Panc1 (cell line): ENCODE measurements at regions not wholly inside any gene's neighbourhood (a gene's known extent, or its start where the extent isn't known, plus 50 kb on each side); places are given as distances from the start of the nearest gene placed in this dataset.
"Not testable (repeated sequence)": the region's sequence is repeated elsewhere in the genome, so short reads cannot be mapped to it uniquely, and the experiment has no call there.

Source experiments
- ATAC-seq: fragments of 200-7000 bp; cut with Tn5 transposase; 2 replicates; pipeline ENCODE4 v1.9.1; 2020; ENCODE audit warnings: mild to moderate bottlenecking, moderate library complexity
- BruUV-seq: library from RNA; stranded (reverse); fragments of 400-500 nt; replicated peaks from 2 replicates; lab custom pipeline; 2021; lab: Mats Ljungman, UMichigan
- CTCF ChIA-PET: fragments of 300-600 bp; sonication (Branson Sonifier 250); formaldehyde crosslinking; loops from one replicate; lab custom pipeline; 2022; ENCODE audit warnings: antibody characterized with exemption; lab: Charles Lee
- POLR2A ChIA-PET: fragments of 300-600 bp; sonication (Branson Sonifier 250); formaldehyde crosslinking; loops from one replicate; lab custom pipeline; 2022; ENCODE audit warnings: antibody characterized with exemption; lab: Charles Lee
- DNase-seq: peaks from one replicate; pipeline ENCODE4 v3.0.0-alpha.2; 2010; ENCODE audit warnings: low read depth, low spot score
- H3K27ac ChIP-seq: 2 replicates; pipeline ENCODE4 v1.5.1; 2011; ENCODE audit warnings: mild to moderate bottlenecking, low read length, inconsistent platforms
- H3K27me3 ChIP-seq: fragments of 200-500 bp; sonication (Bioruptor generic); 2 replicates; pipeline ENCODE4 v1.6.0; 2014; ENCODE audit warnings: low read length, inconsistent platforms; ENCODE audit not compliant: control insufficient read depth, insufficient read depth
- H3K36me3 ChIP-seq: fragments of 200-500 bp; sonication (Bioruptor generic); 2 replicates; pipeline ENCODE4 v1.5.1; 2014; ENCODE audit warnings: inconsistent platforms, mild to moderate bottlenecking, low read length, moderate library complexity; ENCODE audit not compliant: control insufficient read depth, insufficient read depth
- H3K4me1 ChIP-seq: 2 replicates; pipeline ENCODE4 v1.5.1; 2011; ENCODE audit warnings: inconsistent platforms, mild to moderate bottlenecking, low read length, moderate library complexity; ENCODE audit not compliant: control insufficient read depth, insufficient read depth
- H3K4me3 ChIP-seq, 2 experiments: 2 replicates each; pipeline ENCODE4 v1.5.1; 2011 to 2012; ENCODE audit warnings: low read depth in 2 of 2, low read length in 2 of 2, mild to moderate bottlenecking in 2 of 2, inconsistent platforms in 1 of 2, moderate library complexity in 1 of 2
- H3K9me3 ChIP-seq: fragments of 200-500 bp; sonication (Bioruptor generic); 2 replicates; pipeline ENCODE4 v1.5.1; 2014; ENCODE audit warnings: low read depth, mild to moderate bottlenecking, inconsistent platforms, low read length, moderate library complexity; ENCODE audit not compliant: control insufficient read depth, insufficient read depth
- POLR2AphosphoS5 ChIP-seq: IDR thresholded peaks from 2 replicates; pipeline ENCODE4 v1.6.1; 2012; ENCODE audit warnings: mild to moderate bottlenecking, low read depth, low read length, moderate library complexity
- SIN3A ChIP-seq: IDR thresholded peaks from 2 replicates; pipeline ENCODE4 v1.6.1; 2012; ENCODE audit warnings: low read depth, mild to moderate bottlenecking, low read length, moderate library complexity, borderline replicate concordance; ENCODE audit not compliant: insufficient read depth
- TCF7L2 ChIP-seq: IDR thresholded peaks from 2 replicates; pipeline ENCODE4 v1.6.1; 2011; ENCODE audit warnings: mild to moderate bottlenecking, low read depth, low read length, inconsistent platforms
- in situ Hi-C: cut with HindIII; loops from 2 replicates; pipeline ENCODE4 v1.10.0; 2016; ENCODE audit warnings: low sequenced_read_pairs, low pct_unique_long_range_greater_than_20kb
- intact Hi-C: fragments of 100-400 bp; cut with micrococcal nuclease; formaldehyde crosslinking; loops from one replicate; pipeline ENCODE4 v1.10.0; 2022; ENCODE audit not compliant: unreplicated experiment
- TF ChIP-seq, protein P1 (sequence below): fragments of 450-650 bp; IDR thresholded peaks from 2 replicates; pipeline ENCODE4 v1.5.1; 2017; ENCODE audit warnings: mild to moderate bottlenecking
- TF ChIP-seq, protein P2 (sequence below), 2 experiments: IDR thresholded peaks; 2 replicates each; pipeline ENCODE4 v1.6.1; 2011 to 2012; ENCODE audit warnings: low read depth in 2 of 2, control low read depth in 1 of 2, low read length in 1 of 2, mild to moderate bottlenecking in 1 of 2, moderate library complexity in 1 of 2; ENCODE audit not compliant: insufficient read depth in 1 of 2

DNA sequence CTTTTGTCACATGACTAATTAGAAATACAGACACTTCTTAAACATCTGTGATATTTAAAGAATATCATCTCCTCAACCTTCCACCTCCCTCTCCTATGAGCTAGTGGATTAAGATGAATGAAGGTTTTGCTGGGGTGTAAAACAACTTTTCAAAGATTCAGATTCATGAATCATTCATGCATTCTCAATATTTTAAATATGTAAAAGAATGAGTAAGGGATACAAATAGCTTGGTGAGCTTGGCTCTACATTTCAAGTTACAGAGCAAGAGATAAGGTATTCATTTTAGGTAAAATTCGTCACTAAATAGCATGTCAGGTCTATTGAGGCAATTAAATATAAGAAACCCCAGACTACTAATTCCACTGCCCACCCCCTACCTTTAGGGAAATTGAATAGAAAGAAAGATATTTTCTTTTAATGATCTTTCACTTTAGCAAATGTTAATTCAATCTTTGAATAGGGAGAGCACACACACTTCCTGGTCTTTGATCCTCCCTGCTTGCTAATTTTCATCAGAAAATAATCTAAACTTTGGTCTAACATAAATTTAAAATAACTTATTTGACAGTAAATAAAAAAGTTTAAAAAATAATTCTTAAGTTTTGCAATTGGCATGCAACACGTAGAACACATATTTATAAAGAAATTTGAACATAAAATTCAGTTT is 486.9 kb upstream of the ITGA1 start:
- TF ChIP-seq, protein P1, sequence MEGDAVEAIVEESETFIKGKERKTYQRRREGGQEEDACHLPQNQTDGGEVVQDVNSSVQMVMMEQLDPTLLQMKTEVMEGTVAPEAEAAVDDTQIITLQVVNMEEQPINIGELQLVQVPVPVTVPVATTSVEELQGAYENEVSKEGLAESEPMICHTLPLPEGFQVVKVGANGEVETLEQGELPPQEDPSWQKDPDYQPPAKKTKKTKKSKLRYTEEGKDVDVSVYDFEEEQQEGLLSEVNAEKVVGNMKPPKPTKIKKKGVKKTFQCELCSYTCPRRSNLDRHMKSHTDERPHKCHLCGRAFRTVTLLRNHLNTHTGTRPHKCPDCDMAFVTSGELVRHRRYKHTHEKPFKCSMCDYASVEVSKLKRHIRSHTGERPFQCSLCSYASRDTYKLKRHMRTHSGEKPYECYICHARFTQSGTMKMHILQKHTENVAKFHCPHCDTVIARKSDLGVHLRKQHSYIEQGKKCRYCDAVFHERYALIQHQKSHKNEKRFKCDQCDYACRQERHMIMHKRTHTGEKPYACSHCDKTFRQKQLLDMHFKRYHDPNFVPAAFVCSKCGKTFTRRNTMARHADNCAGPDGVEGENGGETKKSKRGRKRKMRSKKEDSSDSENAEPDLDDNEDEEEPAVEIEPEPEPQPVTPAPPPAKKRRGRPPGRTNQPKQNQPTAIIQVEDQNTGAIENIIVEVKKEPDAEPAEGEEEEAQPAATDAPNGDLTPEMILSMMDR, result no peak
- TF ChIP-seq SIN3A (no peak), POLR2AphosphoS5 (no peak), TCF7L2 (no peak)
- TF ChIP-seq, protein P2, sequence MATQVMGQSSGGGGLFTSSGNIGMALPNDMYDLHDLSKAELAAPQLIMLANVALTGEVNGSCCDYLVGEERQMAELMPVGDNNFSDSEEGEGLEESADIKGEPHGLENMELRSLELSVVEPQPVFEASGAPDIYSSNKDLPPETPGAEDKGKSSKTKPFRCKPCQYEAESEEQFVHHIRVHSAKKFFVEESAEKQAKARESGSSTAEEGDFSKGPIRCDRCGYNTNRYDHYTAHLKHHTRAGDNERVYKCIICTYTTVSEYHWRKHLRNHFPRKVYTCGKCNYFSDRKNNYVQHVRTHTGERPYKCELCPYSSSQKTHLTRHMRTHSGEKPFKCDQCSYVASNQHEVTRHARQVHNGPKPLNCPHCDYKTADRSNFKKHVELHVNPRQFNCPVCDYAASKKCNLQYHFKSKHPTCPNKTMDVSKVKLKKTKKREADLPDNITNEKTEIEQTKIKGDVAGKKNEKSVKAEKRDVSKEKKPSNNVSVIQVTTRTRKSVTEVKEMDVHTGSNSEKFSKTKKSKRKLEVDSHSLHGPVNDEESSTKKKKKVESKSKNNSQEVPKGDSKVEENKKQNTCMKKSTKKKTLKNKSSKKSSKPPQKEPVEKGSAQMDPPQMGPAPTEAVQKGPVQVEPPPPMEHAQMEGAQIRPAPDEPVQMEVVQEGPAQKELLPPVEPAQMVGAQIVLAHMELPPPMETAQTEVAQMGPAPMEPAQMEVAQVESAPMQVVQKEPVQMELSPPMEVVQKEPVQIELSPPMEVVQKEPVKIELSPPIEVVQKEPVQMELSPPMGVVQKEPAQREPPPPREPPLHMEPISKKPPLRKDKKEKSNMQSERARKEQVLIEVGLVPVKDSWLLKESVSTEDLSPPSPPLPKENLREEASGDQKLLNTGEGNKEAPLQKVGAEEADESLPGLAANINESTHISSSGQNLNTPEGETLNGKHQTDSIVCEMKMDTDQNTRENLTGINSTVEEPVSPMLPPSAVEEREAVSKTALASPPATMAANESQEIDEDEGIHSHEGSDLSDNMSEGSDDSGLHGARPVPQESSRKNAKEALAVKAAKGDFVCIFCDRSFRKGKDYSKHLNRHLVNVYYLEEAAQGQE (IDR thresholded peaks at IDR 0.05; ENCODE audit: insufficient read depth in 1 of 2, low read depth in 2 of 2, low read length in 1 of 2), result no peak
- BruUV-seq, result no TSS peak
- no peak for ATAC-seq
- Histone ChIP-seq H3K27ac (no peak overlapping the region), H3K36me3 (no peaks in the 10 kb centered on the region), H3K27me3 (no peaks in the 10 kb centered on the region), H3K9me3 (0 out of 2 replicates have a peak, but pooled peaks cover 6% of the 10 kb centered on the region), H3K4me1 (no peaks in the 10 kb centered on the region), H3K4me3 (no peak overlapping the region)
- CTCF ChIA-PET, result no interaction called here
- in situ Hi-C loops, result no loop called here
- POLR2A ChIA-PET, result no interaction called here
- intact Hi-C loops, result no loop called here
- DNase-seq, result no peak

DNA sequence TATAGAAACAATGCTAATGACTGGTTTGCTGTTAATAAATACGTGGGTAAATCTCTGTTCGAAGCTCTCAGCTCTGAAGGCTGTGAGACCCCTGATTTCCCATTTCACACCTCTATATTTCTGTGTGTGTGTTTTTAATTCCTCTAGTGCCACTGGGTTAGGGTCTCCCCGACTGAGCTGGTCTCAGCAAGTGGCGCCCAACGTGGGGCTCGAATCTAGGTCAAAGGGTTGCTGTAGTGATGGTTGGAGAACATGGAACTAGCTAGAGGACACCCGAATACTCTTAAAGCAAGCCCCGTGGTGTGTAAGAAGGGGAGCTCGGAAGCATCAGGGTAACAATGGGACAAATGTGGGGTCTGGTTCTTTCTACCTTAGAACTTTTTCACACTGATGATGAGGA is 482.9 kb upstream of the ITGA1 start:
- H3K4me3 ChIP-seq, POLR2A ChIA-PET, H3K4me1 ChIP-seq, intact Hi-C loops, H3K36me3 ChIP-seq, ATAC-seq, H3K9me3 ChIP-seq, H3K27ac ChIP-seq, in situ Hi-C loops, CTCF ChIA-PET, BruUV-seq, H3K27me3 ChIP-seq, DNase-seq: not testable (repeated sequence)

DNA sequence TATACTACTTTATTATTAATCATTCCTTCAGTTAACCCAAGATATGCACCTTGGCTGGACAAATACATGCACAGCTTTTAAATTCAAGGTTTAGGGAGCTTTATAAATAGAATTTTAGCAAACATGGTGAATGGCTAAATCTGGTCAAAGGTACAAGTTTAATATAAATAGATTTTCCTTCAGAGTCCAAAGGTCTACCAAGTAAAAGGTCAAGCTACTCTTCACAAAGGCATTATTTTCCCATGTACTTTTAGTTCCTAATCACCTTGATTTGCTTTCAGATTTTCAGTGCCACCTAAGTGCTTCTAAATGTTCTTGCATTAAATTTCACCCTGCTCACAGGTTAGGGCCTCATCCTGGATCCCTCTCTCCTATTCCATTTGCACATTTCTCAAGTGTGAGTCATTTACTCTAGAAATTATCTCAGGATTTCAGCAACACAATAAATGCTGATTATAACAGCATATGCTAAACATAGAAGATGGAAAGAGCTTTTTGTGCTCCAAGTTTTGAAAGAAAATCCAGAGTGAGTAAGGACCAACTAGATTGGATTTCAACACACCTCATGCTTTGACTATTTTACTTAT is 459.4 kb upstream of the ITGA1 start:
- H3K27me3 ChIP-seq, result no peaks in the 10 kb centered on the region
- no TSS peak for BruUV-seq
- no peak for DNase-seq
- H3K27ac ChIP-seq, result no peak overlapping the region
- no peak overlapping the region for H3K4me3 ChIP-seq
- no peak for ATAC-seq
- in situ Hi-C loops (no loop called here), intact Hi-C loops (no loop called here)
- no peaks in the 10 kb centered on the region for H3K9me3 ChIP-seq
- POLR2A ChIA-PET, result no interaction called here
- no peaks in the 10 kb centered on the region for H3K36me3 ChIP-seq
- CTCF ChIA-PET, result no interaction called here
- TF ChIP-seq TCF7L2, result no peak
- TF ChIP-seq, protein P1, result no peak
- TF ChIP-seq POLR2AphosphoS5, result no peak
- TF ChIP-seq, protein P2 (IDR thresholded peaks at IDR 0.05; ENCODE audit: insufficient read depth in 1 of 2, low read depth in 2 of 2, low read length in 1 of 2), result no peak
- no peak for TF ChIP-seq SIN3A
- no peaks in the 10 kb centered on the region for H3K4me1 ChIP-seq
